Skin epidermis (tissue), 12 donors: ENCODE measurements at regions not wholly inside any gene's neighbourhood (a gene's known extent, or its start where the extent isn't known, plus 50 kb on each side); places are given as distances from the start of the nearest gene placed in this dataset.
"Not testable (repeated sequence)": the region's sequence is repeated elsewhere in the genome, so short reads cannot be mapped to it uniquely, and the experiment has no call there.

ENCODE experiments used
- H3K27ac ChIP-seq, 21 experiments: fragments of 200-600 bp; sonication (generic) in 11 of 21; one replicate each; pipeline ENCODE4 v1.5.0; 2020; ENCODE audit warnings: mild to moderate bottlenecking in 3 of 21, inconsistent platforms in 2 of 21, moderate library complexity in 2 of 21
- H3K4me3 ChIP-seq, 7 experiments: fragments of 200-600 bp; sonication (generic) in 2 of 7; one replicate each; pipeline ENCODE4 v1.5.0; 2020; ENCODE audit warnings: inconsistent platforms in 2 of 7, mild to moderate bottlenecking in 2 of 7, moderate library complexity in 1 of 7

GRCh38 chr3:166721466-166721865, 658.6 kb downstream of the ZBBX start:
- H3K27ac ChIP-seq: no peak overlapping the region
- H3K4me3 ChIP-seq: no peak overlapping the region

GRCh38 chr3:166714206-166714605, 665.9 kb downstream of the ZBBX start:
- Histone ChIP-seq H3K27ac (no peak overlapping the region), H3K4me3 (no peak overlapping the region)

GRCh38 chr3:166713787-166714186, 666.3 kb downstream of the ZBBX start:
- no peak overlapping the region for H3K27ac ChIP-seq
- H3K4me3 ChIP-seq: no peak overlapping the region

GRCh38 chr3:166706094-166706493, 674.0 kb downstream of the ZBBX start:
- H3K4me3 ChIP-seq: no peak overlapping the region
- H3K27ac ChIP-seq: no peak overlapping the region

GRCh38 chr3:166697495-166697894, 682.6 kb downstream of the ZBBX start:
- Histone ChIP-seq H3K27ac (no peak overlapping the region), H3K4me3 (no peak overlapping the region)

GRCh38 chr3:166696103-166696502, 684.0 kb downstream of the ZBBX start:
- Histone ChIP-seq H3K27ac (no peak overlapping the region), H3K4me3 (no peak overlapping the region)

- H3K4me3 ChIP-seq: no peak overlapping the region
- H3K27ac ChIP-seq: no peak overlapping the region
Observed at GRCh38 chr3:166688665-166689064, 691.4 kb downstream of the ZBBX start.

GRCh38 chr3:166685246-166685645, 694.9 kb downstream of the ZBBX start:
- Histone ChIP-seq H3K27ac (no peak overlapping the region), H3K4me3 (no peak overlapping the region)

- H3K27ac ChIP-seq, H3K4me3 ChIP-seq: not testable (repeated sequence)
Observed at GRCh38 chr3:166684077-166684476, 696.0 kb downstream of the ZBBX start.

GRCh38 chr3:166669781-166670180, 710.3 kb downstream of the ZBBX start:
- Histone ChIP-seq H3K27ac (no peak overlapping the region), H3K4me3 (no peak overlapping the region)

GRCh38 chr3:166663194-166663593, 716.9 kb downstream of the ZBBX start:
- H3K27ac ChIP-seq: no peak overlapping the region
- H3K4me3 ChIP-seq: no peak overlapping the region

- H3K4me3 ChIP-seq: no peak overlapping the region
- H3K27ac ChIP-seq: no peak overlapping the region
Observed at GRCh38 chr3:166661621-166662020, 718.5 kb downstream of the ZBBX start.

GRCh38 chr3:166660962-166661361, 719.1 kb downstream of the ZBBX start:
- Histone ChIP-seq H3K4me3 (no peak overlapping the region), H3K27ac (no peak overlapping the region)

- Histone ChIP-seq H3K4me3 (no peak overlapping the region), H3K27ac (no peak overlapping the region)
Observed at GRCh38 chr3:166637984-166638530, 742.0 kb downstream of the ZBBX start.

- Histone ChIP-seq H3K4me3 (no peak overlapping the region), H3K27ac (no peak overlapping the region)
Observed at GRCh38 chr3:166634091-166634746, 745.9 kb downstream of the ZBBX start.

- Histone ChIP-seq H3K27ac (no peak overlapping the region), H3K4me3 (no peak overlapping the region)
Observed at GRCh38 chr3:166630190-166630589, 749.9 kb downstream of the ZBBX start.

GRCh38 chr3:166613365-166613764, 766.7 kb downstream of the ZBBX start:
- no peak overlapping the region for H3K27ac ChIP-seq
- H3K4me3 ChIP-seq: no peak overlapping the region

GRCh38 chr3:166612761-166613160, 767.3 kb downstream of the ZBBX start:
- H3K27ac ChIP-seq, H3K4me3 ChIP-seq: not testable (repeated sequence)

- no peak overlapping the region for H3K4me3 ChIP-seq
- no peak overlapping the region for H3K27ac ChIP-seq
Observed at GRCh38 chr3:166607933-166608521, 770.8 kb upstream of the BCHE start.

GRCh38 chr3:166606988-166607387, 769.8 kb upstream of the BCHE start:
- no peak overlapping the region for H3K4me3 ChIP-seq
- no peak overlapping the region for H3K27ac ChIP-seq

GRCh38 chr3:166593776-166594175, 756.6 kb upstream of the BCHE start:
- Histone ChIP-seq H3K4me3 (no peak overlapping the region), H3K27ac (no peak overlapping the region)

- no peak overlapping the region for H3K27ac ChIP-seq
- no peak overlapping the region for H3K4me3 ChIP-seq
Observed at GRCh38 chr3:166582236-166582635, 745.0 kb upstream of the BCHE start.
